GM18861 (cell line): ENCODE measurements at regions not wholly inside any gene's neighbourhood (a gene's known extent, or its start where the extent isn't known, plus 50 kb on each side); places are given as distances from the start of the nearest gene placed in this dataset.
"Not testable (repeated sequence)": the region's sequence is repeated elsewhere in the genome, so short reads cannot be mapped to it uniquely, and the experiment has no call there.

Source experiments
- ATAC-seq: cut with Tn5 transposase; IDR thresholded peaks from one replicate; pipeline ENCODE4 v1.9.1; 2021; ENCODE audit not compliant: unreplicated experiment

- ATAC-seq: no peak
Measured at GRCh38 chr20:12416281-12416680, 498.6 kb downstream of the BTBD3 start.

- no peak for ATAC-seq
Measured at GRCh38 chr20:12433724-12434123, 516.0 kb downstream of the BTBD3 start.

GRCh38 chr20:12434672-12435071 lies 517.0 kb downstream of the BTBD3 start:
- ATAC-seq: no peak

- no peak for ATAC-seq
Measured at GRCh38 chr20:12435268-12435667, 517.6 kb downstream of the BTBD3 start.

- ATAC-seq: no peak
Measured at GRCh38 chr20:12453711-12454110, 536.0 kb downstream of the BTBD3 start.

GRCh38 chr20:12455148-12455547 lies 537.5 kb downstream of the BTBD3 start:
- no peak for ATAC-seq

GRCh38 chr20:12458241-12458640 lies 540.5 kb downstream of the BTBD3 start:
- no peak for ATAC-seq

- no peak for ATAC-seq
Measured at GRCh38 chr20:12464036-12464435, 544.7 kb upstream of the SPTLC3 start.

GRCh38 chr20:12466915-12467314 lies 541.9 kb upstream of the SPTLC3 start:
- no peak for ATAC-seq

- no peak for ATAC-seq
Measured at GRCh38 chr20:12467758-12468157, 541.0 kb upstream of the SPTLC3 start.

- ATAC-seq: no peak
Measured at GRCh38 chr20:12482661-12483060, 526.1 kb upstream of the SPTLC3 start.

- no peak for ATAC-seq
Measured at GRCh38 chr20:12502443-12502842, 506.3 kb upstream of the SPTLC3 start.

- no peak for ATAC-seq
Measured at GRCh38 chr20:12504779-12505178, 504.0 kb upstream of the SPTLC3 start.

GRCh38 chr20:12511499-12511898 lies 497.3 kb upstream of the SPTLC3 start:
- no peak for ATAC-seq

GRCh38 chr20:12512755-12513154 lies 496.0 kb upstream of the SPTLC3 start:
- ATAC-seq: no peak

- ATAC-seq: no peak
Measured at GRCh38 chr20:12528104-12528503, 480.7 kb upstream of the SPTLC3 start.

GRCh38 chr20:12528591-12529041 lies 480.2 kb upstream of the SPTLC3 start:
- ATAC-seq: no peak

- no peak for ATAC-seq
Measured at GRCh38 chr20:12531626-12532025, 477.1 kb upstream of the SPTLC3 start.

GRCh38 chr20:12535316-12535715 lies 473.5 kb upstream of the SPTLC3 start:
- no peak for ATAC-seq

GRCh38 chr20:12535770-12536169 lies 473.0 kb upstream of the SPTLC3 start:
- no peak for ATAC-seq

GRCh38 chr20:12554426-12554825 lies 454.3 kb upstream of the SPTLC3 start:
- ATAC-seq: no peak

GRCh38 chr20:12555369-12555768 lies 453.4 kb upstream of the SPTLC3 start:
- ATAC-seq: no peak

GRCh38 chr20:12555849-12556248 lies 452.9 kb upstream of the SPTLC3 start:
- not testable (repeated sequence) for ATAC-seq

GRCh38 chr20:12557224-12557623 lies 451.5 kb upstream of the SPTLC3 start:
- ATAC-seq: no peak
